Calu3 (cell line): ENCODE measurements at regions not wholly inside any gene's neighbourhood (a gene's known extent, or its start where the extent isn't known, plus 50 kb on each side); places are given as distances from the start of the nearest gene placed in this dataset.

Experiments
- BruUV-seq: library from RNA; stranded (reverse); fragments of 400-500 nt; replicated peaks from 2 replicates; lab custom pipeline; 2021; lab: Mats Ljungman, UMichigan
- CTCF ChIA-PET: fragments of 300-600 bp; sonication (Branson Sonifier 250); formaldehyde crosslinking; loops from one replicate; lab custom pipeline; 2022; ENCODE audit warnings: antibody characterized with exemption; lab: Charles Lee
- DNase-seq: peaks from one replicate; pipeline ENCODE4 v3.0.0; 2022
- H3K27ac Mint-ChIP-seq: one replicate; pipeline ENCODE4 v1.8.0; 2022; ENCODE audit warnings: mixed read lengths; ENCODE audit not compliant: unreplicated experiment
- H3K27me3 Mint-ChIP-seq: one replicate; pipeline ENCODE4 v1.8.0; 2022; ENCODE audit warnings: mixed read lengths; ENCODE audit not compliant: unreplicated experiment
- H3K36me3 Mint-ChIP-seq: one replicate; pipeline ENCODE4 v1.8.0; 2022; ENCODE audit warnings: mild to moderate bottlenecking, moderate library complexity, mixed read lengths; ENCODE audit not compliant: insufficient read depth, unreplicated experiment
- H3K4me1 Mint-ChIP-seq: one replicate; pipeline ENCODE4 v1.8.0; 2022; ENCODE audit warnings: mild to moderate bottlenecking, low read depth, mixed read lengths; ENCODE audit not compliant: unreplicated experiment
- H3K4me3 Mint-ChIP-seq: one replicate; pipeline ENCODE4 v1.8.0; 2022; ENCODE audit warnings: mild to moderate bottlenecking, low read depth, moderate library complexity, mixed read lengths; ENCODE audit not compliant: unreplicated experiment
- H3K9me3 Mint-ChIP-seq: one replicate; pipeline ENCODE4 v1.8.0; 2022; ENCODE audit warnings: low read depth, mixed read lengths; ENCODE audit not compliant: unreplicated experiment
- intact Hi-C: fragments of 100-400 bp; cut with micrococcal nuclease; formaldehyde crosslinking; loops from one replicate; pipeline ENCODE4 v1.10.0; 2022; ENCODE audit not compliant: unreplicated experiment
- TF ChIP-seq, protein P1 (sequence below): fragments of 200-600 bp; IDR thresholded peaks from one replicate; pipeline ENCODE4 v1.8.0; 2022; ENCODE audit warnings: antibody characterized with exemption; ENCODE audit not compliant: unreplicated experiment

DNA sequence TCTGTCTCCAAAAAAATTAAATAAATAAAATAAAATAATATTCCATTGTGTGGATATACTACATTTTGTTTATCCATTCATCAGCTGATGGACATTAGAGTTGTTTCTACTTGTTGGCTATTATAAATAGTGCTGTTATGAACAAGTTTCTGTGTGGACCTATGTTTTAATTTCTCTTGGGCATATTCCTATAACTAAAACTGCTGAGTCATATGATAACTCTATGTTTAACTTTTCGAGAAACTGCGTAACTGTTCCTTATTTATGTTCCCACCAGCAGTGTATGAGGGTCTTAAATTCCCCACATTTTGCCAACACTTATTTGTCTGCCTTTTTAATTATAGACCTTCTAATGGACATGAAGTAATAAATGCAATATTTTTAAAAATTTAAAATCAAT is 80.0 kb upstream of the XIST start:
- no TSS peak for BruUV-seq
- TF ChIP-seq, protein P1, sequence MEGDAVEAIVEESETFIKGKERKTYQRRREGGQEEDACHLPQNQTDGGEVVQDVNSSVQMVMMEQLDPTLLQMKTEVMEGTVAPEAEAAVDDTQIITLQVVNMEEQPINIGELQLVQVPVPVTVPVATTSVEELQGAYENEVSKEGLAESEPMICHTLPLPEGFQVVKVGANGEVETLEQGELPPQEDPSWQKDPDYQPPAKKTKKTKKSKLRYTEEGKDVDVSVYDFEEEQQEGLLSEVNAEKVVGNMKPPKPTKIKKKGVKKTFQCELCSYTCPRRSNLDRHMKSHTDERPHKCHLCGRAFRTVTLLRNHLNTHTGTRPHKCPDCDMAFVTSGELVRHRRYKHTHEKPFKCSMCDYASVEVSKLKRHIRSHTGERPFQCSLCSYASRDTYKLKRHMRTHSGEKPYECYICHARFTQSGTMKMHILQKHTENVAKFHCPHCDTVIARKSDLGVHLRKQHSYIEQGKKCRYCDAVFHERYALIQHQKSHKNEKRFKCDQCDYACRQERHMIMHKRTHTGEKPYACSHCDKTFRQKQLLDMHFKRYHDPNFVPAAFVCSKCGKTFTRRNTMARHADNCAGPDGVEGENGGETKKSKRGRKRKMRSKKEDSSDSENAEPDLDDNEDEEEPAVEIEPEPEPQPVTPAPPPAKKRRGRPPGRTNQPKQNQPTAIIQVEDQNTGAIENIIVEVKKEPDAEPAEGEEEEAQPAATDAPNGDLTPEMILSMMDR = no peak
- Mint-ChIP-seq H3K27me3 (no peaks in the 10 kb centered on the region), H3K4me1 (no peaks in the 10 kb centered on the region), H3K36me3 (no peaks in the 10 kb centered on the region), H3K9me3 (no peaks in the 10 kb centered on the region), H3K4me3 (no peak overlapping the region), H3K27ac (no peak overlapping the region)
- CTCF ChIA-PET = no interaction called here
- intact Hi-C loops = no loop called here
- DNase-seq = no peak

DNA sequence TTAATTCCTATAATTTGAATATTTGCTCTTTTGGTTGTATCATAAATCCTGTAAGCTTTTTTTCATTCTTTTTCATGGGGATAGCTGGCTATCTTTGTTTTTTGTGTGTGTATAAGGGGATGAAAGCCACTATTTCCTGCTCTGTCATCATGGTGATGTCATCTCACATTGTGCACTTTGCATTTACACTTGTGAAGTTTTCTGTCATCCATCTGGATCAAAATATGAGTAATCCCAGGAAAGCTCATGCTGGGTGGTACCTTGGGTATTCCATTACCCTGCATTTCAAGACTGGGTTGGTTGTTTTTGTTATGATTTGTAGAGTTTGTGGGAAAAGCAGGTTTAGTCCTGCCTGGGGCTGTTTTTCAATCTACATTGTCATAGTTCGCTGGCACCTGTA is 77.8 kb upstream of the XIST start:
- Mint-ChIP-seq H3K27ac (no peak overlapping the region), H3K4me3 (no peak overlapping the region), H3K9me3 (no peaks in the 10 kb centered on the region), H3K27me3 (no peaks in the 10 kb centered on the region), H3K4me1 (no peaks in the 10 kb centered on the region), H3K36me3 (no peaks in the 10 kb centered on the region)
- CTCF ChIA-PET = no interaction called here
- DNase-seq = no peak
- intact Hi-C loops = no loop called here
- TF ChIP-seq, protein P1 = no peak
- BruUV-seq = no TSS peak

DNA sequence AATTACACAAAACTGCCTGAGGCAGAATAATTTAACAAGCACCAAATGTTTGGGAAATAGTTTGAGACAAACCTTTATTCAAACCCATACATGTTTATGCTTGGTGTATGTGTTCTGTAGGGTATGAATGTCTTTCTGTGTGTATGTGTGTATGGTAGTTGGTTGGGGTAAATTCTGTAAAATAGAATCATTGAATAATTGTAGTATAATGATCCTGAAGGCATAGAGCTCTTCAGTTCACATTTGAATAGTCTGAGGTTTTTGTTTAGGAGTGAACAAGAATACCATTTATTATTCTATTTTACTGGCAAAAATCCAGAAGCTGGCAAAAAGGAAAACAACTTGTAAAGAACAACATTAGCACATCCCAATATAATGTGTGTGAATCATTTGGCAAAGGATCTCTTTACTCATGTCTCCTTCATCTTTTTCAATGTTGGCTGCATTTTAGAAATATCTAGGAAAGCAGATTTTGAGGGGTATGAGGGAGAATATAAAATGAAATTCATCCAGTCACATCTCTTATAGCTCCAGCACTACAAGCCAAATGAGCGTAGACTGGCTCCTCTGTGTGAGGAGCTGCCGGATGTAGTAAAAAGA is 70.4 kb upstream of the XIST start:
- Mint-ChIP-seq H3K27me3 (no peaks in the 10 kb centered on the region), H3K4me1 (peaks cover 5% of the 10 kb centered on the region), H3K27ac (no peak overlapping the region), H3K36me3 (no peaks in the 10 kb centered on the region), H3K9me3 (no peaks in the 10 kb centered on the region), H3K4me3 (no peak overlapping the region)
- intact Hi-C loops = no loop called here
- TF ChIP-seq, protein P1 = no peak
- DNase-seq = no peak
- BruUV-seq = no TSS peak
- CTCF ChIA-PET = no interaction called here

DNA sequence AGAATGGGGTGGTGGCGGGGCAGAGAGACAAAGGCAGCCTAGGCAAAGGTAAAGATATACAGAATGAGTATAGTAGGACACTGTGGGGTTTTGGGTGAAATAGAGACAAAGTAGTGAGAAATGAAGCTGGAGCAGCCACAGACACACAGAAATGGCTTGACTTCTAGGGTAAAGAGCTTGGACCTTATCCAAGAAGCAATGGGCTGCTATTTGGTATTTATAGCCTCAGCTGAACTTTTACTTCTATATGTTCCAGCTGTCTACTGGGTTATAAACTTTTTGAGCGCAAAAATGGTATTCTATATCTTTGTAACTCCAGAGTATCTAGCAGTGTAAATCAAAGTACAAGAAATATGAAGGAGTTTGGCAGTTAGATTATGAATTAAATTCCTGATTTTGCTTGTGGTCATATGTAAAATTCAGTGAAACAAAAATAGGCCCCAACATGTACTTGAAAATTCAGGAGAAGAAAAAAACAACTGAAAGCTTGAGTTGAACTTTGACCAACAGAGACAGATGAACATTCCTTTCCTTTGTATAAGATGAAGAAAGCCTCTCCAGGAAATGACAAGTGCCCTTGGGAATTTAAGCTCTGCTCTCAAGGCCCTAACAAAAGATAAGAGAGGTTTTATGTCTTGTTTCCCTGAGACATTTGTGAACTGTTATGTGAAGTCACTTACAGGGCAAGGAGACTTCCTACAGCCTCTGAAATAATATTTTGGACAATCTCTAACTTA is 64.6 kb upstream of the XIST start:
- TF ChIP-seq, protein P1 = no peak
- peaks cover 23% of the 10 kb centered on the region for H3K4me1 Mint-ChIP-seq
- CTCF ChIA-PET = interaction anchor here (0.7 kb wide), 1 partner anchor 9 kb away, joined by 3 read pairs; no protein-coding TSS in a partner anchor
- H3K36me3 Mint-ChIP-seq = no peaks in the 10 kb centered on the region
- no peaks in the 10 kb centered on the region for H3K27me3 Mint-ChIP-seq
- H3K9me3 Mint-ChIP-seq = peaks cover 3% of the 10 kb centered on the region
- H3K4me3 Mint-ChIP-seq = no peak overlapping the region
- no peak for DNase-seq
- BruUV-seq = no TSS peak
- peak overlapping the region; percentile 66 for H3K27ac Mint-ChIP-seq
- intact Hi-C loops = loop anchor here (1.0 kb wide), 1 partner anchor 33 kb away; no protein-coding TSS in a partner anchor
